Spinal cord (tissue), 9 donors: ENCODE measurements at regions not wholly inside any gene's neighbourhood (a gene's known extent, or its start where the extent isn't known, plus 50 kb on each side); places are given as distances from the start of the nearest gene placed in this dataset.
"Not testable (repeated sequence)": the region's sequence is repeated elsewhere in the genome, so short reads cannot be mapped to it uniquely, and the experiment has no call there.

Experiments
- DNase-seq, 6 donors: peaks; one replicate each; pipeline versions ENCODE4 v3.0.0 to v3.0.0-alpha.2; 2013 to 2015; ENCODE audit warnings: low spot score in 6 of 6, low read depth in 4 of 6
- H3K27ac ChIP-seq: one replicate; pipeline ENCODE4 v1.5.1; 2013; ENCODE audit warnings: low read depth, low read length, control low read depth
- H3K27me3 ChIP-seq: one replicate; pipeline ENCODE4 v1.6.1; 2013; ENCODE audit warnings: low read length; ENCODE audit not compliant: control insufficient read depth, insufficient read depth
- H3K36me3 ChIP-seq: one replicate; pipeline ENCODE4 v1.6.1; 2013; ENCODE audit warnings: low read length; ENCODE audit not compliant: control insufficient read depth, insufficient read depth
- H3K4me1 ChIP-seq: one replicate; pipeline ENCODE4 v1.6.1; 2013; ENCODE audit warnings: low read length; ENCODE audit not compliant: control insufficient read depth, insufficient read depth
- H3K4me3 ChIP-seq: one replicate; pipeline ENCODE4 v1.5.1; 2013; ENCODE audit warnings: low read depth, low read length, control low read depth
- H3K9me3 ChIP-seq: one replicate; pipeline ENCODE4 v1.6.1; 2013; ENCODE audit warnings: low read length; ENCODE audit not compliant: control insufficient read depth, insufficient read depth
- WGBS: methylation state at CpG from one replicate; pipeline ENCODE4 v1.1.5; 2013; ENCODE audit warnings: missing lambda C conversion rate; ENCODE audit not compliant: insufficient coverage; 5-methylcytosine and 5-hydroxymethylcytosine counted together
- donor health status: healthy.

DNA sequence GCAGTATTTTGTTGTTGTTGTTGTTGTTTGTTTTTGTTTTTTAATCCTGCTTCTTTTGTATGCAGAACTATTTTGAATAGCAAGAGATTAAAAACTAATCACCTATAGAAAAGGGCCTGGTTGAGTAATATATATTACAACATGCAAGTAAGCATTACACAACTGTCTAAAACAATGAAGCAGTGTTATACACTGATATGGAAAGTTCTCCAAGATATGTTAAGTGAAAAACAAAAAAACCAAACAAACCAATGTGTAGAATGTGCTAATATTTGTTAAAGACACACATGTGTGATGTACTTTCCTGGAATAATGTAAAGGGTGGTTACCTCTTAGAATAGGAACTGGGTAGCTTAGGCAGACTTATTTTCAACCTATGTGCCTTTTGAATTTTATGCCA is 117.4 kb downstream of the ZNF365 start:
- Histone ChIP-seq H3K27ac (no peak overlapping the region), H3K4me1 (no peaks in the 10 kb centered on the region), H3K4me3 (no peak overlapping the region), H3K27me3 (no peaks in the 10 kb centered on the region), H3K36me3 (no peaks in the 10 kb centered on the region), H3K9me3 (no peaks in the 10 kb centered on the region)
- DNase-seq = no peak

DNA sequence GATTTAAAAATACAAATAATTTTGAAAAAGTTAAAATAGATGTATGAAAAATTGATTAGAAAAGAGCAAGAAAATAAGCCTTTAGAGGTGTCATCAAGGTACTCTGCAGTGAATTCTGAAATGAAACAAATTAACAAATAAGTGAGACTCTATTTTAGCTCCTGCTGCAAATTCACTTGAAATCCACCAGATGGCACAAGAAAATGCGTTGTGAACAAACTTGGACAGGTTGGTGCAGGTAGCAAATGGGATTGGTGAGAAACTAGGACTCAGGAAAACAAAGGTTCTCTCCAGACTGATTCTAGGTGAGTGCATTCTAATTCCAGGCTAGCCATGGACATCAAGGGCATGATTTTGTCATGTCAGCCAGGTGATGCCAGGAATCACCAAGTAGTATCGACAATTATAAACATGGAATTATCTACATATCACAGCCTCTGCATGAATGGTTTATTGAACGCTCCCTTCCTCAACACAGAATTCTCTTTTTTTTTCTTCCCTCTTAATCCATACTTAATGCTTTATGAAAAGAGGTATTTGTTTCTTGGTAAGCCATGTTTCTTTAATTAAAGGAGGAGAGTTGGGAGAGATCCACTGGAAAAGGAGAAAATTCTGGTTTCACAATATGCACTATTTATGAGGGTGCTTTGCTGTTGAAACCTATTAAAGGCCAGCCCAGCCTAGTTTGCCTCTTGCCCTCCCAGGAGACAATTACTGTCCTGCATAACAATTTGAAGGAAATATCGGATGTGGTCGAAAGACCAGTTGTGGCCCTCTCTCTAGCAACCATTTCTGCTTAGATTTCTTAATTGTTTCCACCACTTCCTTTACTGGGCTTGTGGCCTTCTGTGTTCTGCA is 118.1 kb downstream of the ZNF365 start:
- Histone ChIP-seq H3K27ac (no peak overlapping the region), H3K9me3 (no peaks in the 10 kb centered on the region), H3K36me3 (no peaks in the 10 kb centered on the region), H3K4me1 (no peaks in the 10 kb centered on the region), H3K4me3 (no peak overlapping the region), H3K27me3 (no peaks in the 10 kb centered on the region)
- WGBS = 77% methylated on average over 4 of the region's 5 CpGs
- DNase-seq = peak in 3 of 6 donors; percentile 8 to 82 (median 29)

DNA sequence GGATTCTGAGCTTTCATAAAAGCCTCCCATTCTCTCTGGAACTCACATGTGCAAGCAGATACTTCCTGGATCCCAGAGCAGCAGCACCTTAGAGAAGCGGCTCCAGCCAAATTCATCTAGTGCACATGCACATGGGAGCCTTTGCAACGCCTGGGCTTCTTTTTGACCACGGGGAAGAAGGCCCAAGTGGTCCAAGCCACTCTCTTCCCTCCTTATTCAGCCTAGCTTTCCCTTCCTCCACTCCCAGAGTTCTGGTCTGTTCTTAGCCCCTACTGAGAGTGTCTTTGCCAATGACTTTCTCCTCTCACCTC is 118.7 kb downstream of the ZNF365 start:
- H3K4me3 ChIP-seq = no peak overlapping the region
- no peaks in the 10 kb centered on the region for H3K9me3 ChIP-seq
- H3K27ac ChIP-seq = no peak overlapping the region
- WGBS = 89% methylated on average over 3 of the region's 3 CpGs
- H3K27me3 ChIP-seq = no peaks in the 10 kb centered on the region
- DNase-seq = no peak
- H3K36me3 ChIP-seq = no peaks in the 10 kb centered on the region
- no peaks in the 10 kb centered on the region for H3K4me1 ChIP-seq

DNA sequence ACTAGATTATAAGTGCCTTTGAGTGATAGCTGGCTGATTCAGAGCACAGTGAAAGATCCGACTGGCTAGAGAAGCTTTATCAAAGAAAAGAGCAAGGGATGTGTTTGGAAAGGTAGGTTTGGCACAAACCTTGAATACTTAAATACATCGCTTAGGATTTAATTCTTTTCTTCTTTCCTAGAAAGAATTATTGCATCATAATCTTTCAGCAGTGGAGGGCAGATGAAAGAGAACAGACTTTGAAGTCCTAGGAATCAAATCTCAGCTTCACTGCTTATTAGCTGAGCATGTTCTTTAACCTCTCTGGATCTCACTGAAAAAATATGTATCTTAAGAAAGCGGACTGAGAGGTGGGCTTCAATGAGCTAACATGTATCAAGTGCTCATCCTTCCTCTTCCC is 122.8 kb downstream of the ZNF365 start:
- H3K4me3 ChIP-seq = no peak overlapping the region
- no peak for DNase-seq
- peaks cover 4% of the 10 kb centered on the region for H3K4me1 ChIP-seq
- H3K9me3 ChIP-seq = peaks cover 2% of the 10 kb centered on the region
- no peak overlapping the region for H3K27ac ChIP-seq
- WGBS = 100% methylated on average over 1 of the region's 3 CpGs
- H3K36me3 ChIP-seq = no peaks in the 10 kb centered on the region
- H3K27me3 ChIP-seq = no peaks in the 10 kb centered on the region

DNA sequence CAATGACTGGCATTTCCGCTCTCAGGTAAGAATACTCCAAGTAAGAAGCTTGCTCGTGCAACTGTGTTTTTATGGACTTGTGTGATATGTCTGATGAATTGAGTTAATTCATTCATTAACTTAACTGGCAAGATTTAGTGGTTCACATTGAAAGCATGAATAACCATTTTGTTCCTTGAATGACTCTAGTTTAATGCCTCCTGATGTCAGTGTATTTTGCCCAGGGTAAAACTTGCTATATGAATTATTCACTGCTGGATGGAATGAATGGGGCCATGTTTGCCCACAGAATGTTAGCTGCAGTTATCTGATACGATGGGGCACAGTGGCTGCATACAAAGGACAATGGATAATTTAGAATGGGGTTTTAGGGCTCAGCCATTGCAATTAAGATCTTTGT is 124.1 kb downstream of the ZNF365 start:
- Histone ChIP-seq H3K4me1 (peaks cover 4% of the 10 kb centered on the region), H3K9me3 (peaks cover 2% of the 10 kb centered on the region), H3K36me3 (no peaks in the 10 kb centered on the region), H3K27me3 (no peaks in the 10 kb centered on the region), H3K27ac (no peak overlapping the region), H3K4me3 (no peak overlapping the region)
- DNase-seq = peak in 1 of 6 donors; percentile 41
- WGBS = 7% methylated on average over 1 of the region's 3 CpGs

DNA sequence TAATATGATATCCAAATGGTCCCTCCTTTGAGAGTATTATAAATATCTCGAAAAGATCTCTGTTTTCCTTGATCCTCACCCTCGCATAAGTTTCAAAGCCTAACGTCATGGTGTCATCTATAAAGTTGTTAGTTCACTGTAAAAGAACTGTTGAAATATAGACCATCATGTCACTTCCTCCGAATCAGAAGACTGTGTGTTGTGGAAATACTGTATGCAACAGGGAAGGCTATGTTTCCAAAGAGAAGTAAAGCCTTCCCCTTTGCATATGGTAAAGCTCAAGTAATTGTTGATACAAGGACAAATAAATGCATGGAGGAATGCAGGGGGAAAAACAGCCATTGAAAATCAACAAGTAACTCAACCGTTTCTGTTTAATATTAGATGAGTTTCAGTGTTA is 125.9 kb downstream of the ZNF365 start:
- not testable (repeated sequence) for H3K9me3 ChIP-seq, H3K4me3 ChIP-seq, DNase-seq, H3K27me3 ChIP-seq, H3K27ac ChIP-seq, H3K4me1 ChIP-seq, H3K36me3 ChIP-seq
- no CpG with 5 or more reads among the region's 5 CpGs for WGBS

DNA sequence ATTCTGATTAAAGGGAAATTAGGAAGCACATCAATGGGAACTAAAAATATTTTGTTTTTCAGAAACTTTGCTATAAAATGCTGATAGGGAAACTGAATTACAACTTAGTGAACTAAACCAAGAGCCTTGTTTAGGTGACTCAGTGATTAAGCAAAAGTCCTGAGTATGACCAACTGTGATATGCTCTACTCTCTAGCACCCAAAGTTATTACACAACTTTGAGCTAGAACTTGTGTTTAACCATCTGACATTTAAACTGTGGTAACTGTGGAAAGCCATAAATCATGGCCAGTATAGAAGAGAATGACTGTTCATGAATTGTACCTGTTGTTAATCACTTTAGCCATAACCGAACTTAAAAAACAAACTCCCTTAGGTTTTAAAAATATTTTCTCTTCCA is 127.4 kb downstream of the ZNF365 start:
- whole genome bisulfite sequencing = no CpG with 5 or more reads among the region's 1 CpG
- no peak for DNase-seq
- Histone ChIP-seq H3K9me3 (peaks cover 2% of the 10 kb centered on the region), H3K4me3 (no peak overlapping the region), H3K4me1 (peaks cover 4% of the 10 kb centered on the region), H3K27me3 (no peaks in the 10 kb centered on the region), H3K27ac (no peak overlapping the region), H3K36me3 (no peaks in the 10 kb centered on the region)

DNA sequence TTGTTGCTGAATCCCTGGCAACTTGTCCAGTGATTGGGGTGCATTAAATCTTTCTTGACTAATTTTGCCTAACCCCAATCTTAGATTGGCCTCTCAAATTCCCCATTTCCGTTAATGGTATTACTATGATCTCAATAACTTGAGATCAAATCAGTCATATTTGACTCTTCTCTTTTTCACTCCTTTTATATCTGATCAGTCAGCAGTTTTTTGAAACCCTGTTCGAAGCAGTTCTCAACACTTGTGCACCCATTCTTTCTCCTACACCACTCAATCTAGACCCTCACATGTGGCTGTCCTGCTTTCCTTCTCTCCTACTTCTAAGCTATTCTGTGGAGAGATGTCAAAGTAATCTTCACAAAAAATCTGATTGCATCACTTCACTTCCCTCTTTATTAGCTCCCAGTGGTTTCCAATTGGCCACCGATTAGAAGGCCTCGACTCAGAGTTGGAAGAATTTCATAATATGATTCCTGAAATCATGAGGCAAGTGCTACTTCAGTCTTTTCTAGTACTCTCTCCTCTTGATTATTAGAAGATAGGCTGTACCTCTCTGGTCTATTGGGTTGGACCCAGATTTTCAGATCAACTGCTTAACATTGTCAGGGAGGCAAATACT is 128.9 kb downstream of the ZNF365 start:
- Histone ChIP-seq H3K4me3 (no peak overlapping the region), H3K36me3 (no peaks in the 10 kb centered on the region), H3K9me3 (peaks cover 2% of the 10 kb centered on the region), H3K27me3 (no peaks in the 10 kb centered on the region), H3K27ac (no peak overlapping the region), H3K4me1 (peaks cover 4% of the 10 kb centered on the region)
- 100% methylated on average over 1 of the region's 4 CpGs for WGBS
- no peak for DNase-seq

DNA sequence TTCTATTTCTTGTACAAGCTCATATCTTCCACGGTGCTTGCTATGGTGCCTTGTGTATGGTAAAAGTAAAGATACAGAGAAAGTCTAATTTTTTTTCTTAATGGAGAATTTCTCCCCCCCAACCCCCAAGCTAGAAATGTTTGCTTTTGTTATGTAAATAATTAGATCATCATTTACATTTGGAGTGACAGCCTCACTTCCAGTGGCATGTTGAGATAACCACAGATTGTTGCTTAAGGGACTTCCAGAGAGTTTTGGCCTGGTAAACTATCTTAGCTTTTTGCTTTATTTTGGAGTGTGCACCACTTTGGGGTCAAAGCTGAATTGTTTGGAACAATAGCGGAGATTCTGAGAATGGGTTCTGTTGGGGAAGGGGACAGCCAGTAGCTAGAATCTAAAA is 129.7 kb downstream of the ZNF365 start:
- Histone ChIP-seq H3K4me3 (no peak overlapping the region), H3K9me3 (peaks cover 2% of the 10 kb centered on the region), H3K27me3 (no peaks in the 10 kb centered on the region), H3K36me3 (no peaks in the 10 kb centered on the region), H3K4me1 (peaks cover 4% of the 10 kb centered on the region), H3K27ac (no peak overlapping the region)
- DNase-seq = no peak
- WGBS = 100% methylated on average over 1 of the region's 2 CpGs

DNA sequence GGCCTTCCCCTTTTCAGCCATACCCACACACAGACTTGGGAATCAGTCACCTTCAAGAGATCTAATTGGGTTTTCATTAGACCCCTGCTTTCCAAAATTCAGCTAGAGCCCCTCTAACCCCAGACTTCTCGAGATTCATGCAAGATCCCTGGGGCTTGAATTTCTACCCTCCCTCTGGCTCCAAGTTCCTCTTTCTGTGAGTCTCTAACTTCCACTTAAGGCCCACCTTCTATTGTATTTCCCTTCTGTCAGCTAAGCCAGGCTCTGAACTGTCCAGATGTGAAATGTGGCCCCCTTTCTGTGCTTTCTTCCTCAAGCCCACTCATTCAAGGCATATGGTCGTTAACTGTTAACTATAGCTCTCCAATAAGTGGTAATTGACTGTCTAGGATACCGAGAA is 132.2 kb downstream of the ZNF365 start:
- DNase-seq = no peak
- 77% methylated on average over 1 of the region's 3 CpGs for WGBS
- H3K27me3 ChIP-seq = no peaks in the 10 kb centered on the region
- no peaks in the 10 kb centered on the region for H3K4me1 ChIP-seq
- no peaks in the 10 kb centered on the region for H3K36me3 ChIP-seq
- H3K4me3 ChIP-seq = no peak overlapping the region
- H3K9me3 ChIP-seq = no peaks in the 10 kb centered on the region
- no peak overlapping the region for H3K27ac ChIP-seq
